Osteocyte (in vitro differentiated cells): ENCODE measurements at regions not wholly inside any gene's neighbourhood (a gene's known extent, or its start where the extent isn't known, plus 50 kb on each side); places are given as distances from the start of the nearest gene placed in this dataset.

ENCODE experiments used
- DNase-seq: peaks from one replicate; pipeline ENCODE4 v3.0.0; 2021; ENCODE audit warnings: mixed read lengths; ENCODE audit not compliant: unreplicated experiment; ENCODE audit errors: extremely low spot score
- H3K27ac Mint-ChIP-seq: one replicate; pipeline ENCODE4 v1.8.0; 2021; ENCODE audit warnings: mild to moderate bottlenecking, mixed read lengths; ENCODE audit not compliant: unreplicated experiment
- H3K27me3 Mint-ChIP-seq: one replicate; pipeline ENCODE4 v1.8.0; 2021; ENCODE audit warnings: mixed read lengths; ENCODE audit not compliant: unreplicated experiment
- H3K36me3 Mint-ChIP-seq: one replicate; pipeline ENCODE4 v1.8.0; 2021; ENCODE audit warnings: mixed read lengths; ENCODE audit not compliant: unreplicated experiment
- H3K4me1 Mint-ChIP-seq: one replicate; pipeline ENCODE4 v1.8.0; 2021; ENCODE audit warnings: mixed read lengths; ENCODE audit not compliant: unreplicated experiment
- H3K4me3 Mint-ChIP-seq: one replicate; pipeline ENCODE4 v1.8.0; 2021; ENCODE audit warnings: mild to moderate bottlenecking, moderate library complexity, mixed read lengths; ENCODE audit not compliant: unreplicated experiment
- H3K9me3 Mint-ChIP-seq: one replicate; pipeline ENCODE4 v1.8.0; 2021; ENCODE audit warnings: mixed read lengths; ENCODE audit not compliant: unreplicated experiment
- CTCF ChIP-seq: fragments of 200-600 bp; sonication (generic); IDR thresholded peaks from 2 replicates; pipeline ENCODE4 v1.5.0; 2021; ENCODE audit warnings: antibody characterized with exemption, mild to moderate bottlenecking, moderate library complexity

GRCh38 chr2:191544461-191545062 lies 133.4 kb upstream of the NABP1 start:
- no peaks in the 10 kb centered on the region for H3K36me3 Mint-ChIP-seq
- no peaks in the 10 kb centered on the region for H3K27me3 Mint-ChIP-seq
- no peak overlapping the region for H3K27ac Mint-ChIP-seq
- H3K4me1 Mint-ChIP-seq: peaks cover 12% of the 10 kb centered on the region
- no peak overlapping the region for H3K4me3 Mint-ChIP-seq
- DNase-seq: no peak
- no peaks in the 10 kb centered on the region for H3K9me3 Mint-ChIP-seq
- no peak for TF ChIP-seq CTCF

- no peak for TF ChIP-seq CTCF
Observed at GRCh38 chr2:191545361-191545760, 132.6 kb upstream of the NABP1 start.

GRCh38 chr2:191552066-191552465 lies 125.9 kb upstream of the NABP1 start:
- Mint-ChIP-seq H3K4me3 (no peak overlapping the region), H3K27ac (no peak overlapping the region), H3K9me3 (no peaks in the 10 kb centered on the region), H3K4me1 (peaks cover 5% of the 10 kb centered on the region), H3K27me3 (peaks cover 15% of the 10 kb centered on the region), H3K36me3 (no peaks in the 10 kb centered on the region)
- DNase-seq: no peak
- TF ChIP-seq CTCF: no peak

More at GRCh38 chr2:191545361-191545760, 132.6 kb upstream of the NABP1 start:
- H3K27me3 Mint-ChIP-seq: no peaks in the 10 kb centered on the region
- no peak overlapping the region for H3K27ac Mint-ChIP-seq
- no peaks in the 10 kb centered on the region for H3K9me3 Mint-ChIP-seq
- H3K36me3 Mint-ChIP-seq: no peaks in the 10 kb centered on the region
- H3K4me3 Mint-ChIP-seq: no peak overlapping the region
- peaks cover 12% of the 10 kb centered on the region for H3K4me1 Mint-ChIP-seq
- no peak for DNase-seq

GRCh38 chr2:191554240-191554639 lies 123.7 kb upstream of the NABP1 start:
- no peaks in the 10 kb centered on the region for H3K9me3 Mint-ChIP-seq
- no peak for DNase-seq
- H3K27me3 Mint-ChIP-seq: peaks cover 15% of the 10 kb centered on the region
- no peak overlapping the region for H3K4me3 Mint-ChIP-seq
- no peaks in the 10 kb centered on the region for H3K36me3 Mint-ChIP-seq
- peaks cover 5% of the 10 kb centered on the region for H3K4me1 Mint-ChIP-seq
- TF ChIP-seq CTCF: no peak
- no peak overlapping the region for H3K27ac Mint-ChIP-seq

DNA sequence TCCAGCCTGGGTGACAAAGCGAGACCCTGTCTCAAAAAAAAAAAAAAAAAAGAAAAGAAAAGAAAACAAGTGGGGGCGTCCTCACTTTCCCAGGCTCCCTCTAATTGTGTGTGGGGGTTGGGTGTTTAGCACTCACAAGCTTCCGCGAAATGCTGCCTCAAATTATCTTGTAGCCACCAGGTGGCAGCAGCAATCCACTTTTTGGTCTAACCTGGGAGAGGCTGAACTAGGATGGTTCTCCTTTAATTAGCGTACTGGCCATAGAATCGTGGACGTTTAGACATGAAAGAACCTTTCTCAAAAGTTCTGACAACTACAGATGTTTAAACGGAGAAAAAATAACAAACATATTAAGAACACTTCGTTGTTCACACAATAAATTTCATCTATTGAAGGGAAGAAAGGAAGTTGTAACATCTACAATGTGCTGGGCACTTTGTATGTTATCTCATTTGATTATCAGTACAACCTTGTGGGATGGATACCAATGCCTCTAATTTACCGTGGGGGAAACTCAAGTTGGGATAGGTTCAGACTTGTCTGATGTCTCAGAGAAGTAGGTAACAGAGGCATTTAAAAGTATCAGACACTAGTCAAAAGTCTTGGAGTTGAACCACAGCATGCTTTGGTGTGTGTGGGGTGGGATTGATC lies 122.7 kb upstream of the NABP1 start:
- Mint-ChIP-seq H3K36me3 (no peaks in the 10 kb centered on the region), H3K4me3 (no peak overlapping the region)
- TF ChIP-seq CTCF: peak; percentile 81

More for the DNA sequence above, 122.7 kb upstream of the NABP1 start:
- H3K9me3 Mint-ChIP-seq: no peaks in the 10 kb centered on the region
- DNase-seq: peak; percentile 90
- no peak overlapping the region for H3K27ac Mint-ChIP-seq
- peaks cover 5% of the 10 kb centered on the region for H3K4me1 Mint-ChIP-seq
- H3K27me3 Mint-ChIP-seq: peaks cover 15% of the 10 kb centered on the region
